Lung (tissue), 11 donors: ENCODE measurements at regions not wholly inside any gene's neighbourhood (a gene's known extent, or its start where the extent isn't known, plus 50 kb on each side); places are given as distances from the start of the nearest gene placed in this dataset.

Experiments
- ATAC-seq: fragments of 200-7000 bp; cut with Tn5 transposase; one replicate; pipeline ENCODE4 v1.9.1; 2020; ENCODE audit warnings: moderate number of reproducible peaks; ENCODE audit not compliant: insufficient read depth, low FRiP score
- DNase-seq, 3 donors: peaks; one replicate each; pipeline ENCODE4 v3.0.0-alpha.2; 2013 to 2017
- H3K27ac ChIP-seq, 2 donors: one replicate each; pipeline ENCODE4 v1.5.1; 2013; ENCODE audit warnings: mild to moderate bottlenecking in 2 of 2, moderate library complexity in 2 of 2, control low read depth in 1 of 2, inconsistent platforms in 1 of 2, low read depth in 1 of 2, low read length in 1 of 2
- H3K27me3 ChIP-seq, 3 donors: one replicate each; pipeline ENCODE4 v1.5.1; 2013; ENCODE audit warnings: low read length in 2 of 3; ENCODE audit not compliant: control insufficient read depth in 3 of 3, insufficient read depth in 3 of 3
- H3K36me3 ChIP-seq, 4 donors: one replicate each; pipeline ENCODE4 v1.5.1; 2013; ENCODE audit warnings: low read length in 4 of 4, mild to moderate bottlenecking in 1 of 4, moderate library complexity in 1 of 4; ENCODE audit not compliant: control insufficient read depth in 4 of 4, insufficient read depth in 4 of 4
- H3K4me1 ChIP-seq, 5 donors: one replicate each; pipeline ENCODE4 v1.5.1; 2013; ENCODE audit warnings: low read length in 5 of 5, mild to moderate bottlenecking in 2 of 5, moderate library complexity in 1 of 5; ENCODE audit not compliant: control insufficient read depth in 5 of 5, insufficient read depth in 5 of 5
- H3K4me3 ChIP-seq: one replicate; pipeline ENCODE4 v1.5.1; 2013; ENCODE audit warnings: mild to moderate bottlenecking, control low read depth, moderate library complexity
- H3K9ac ChIP-seq, 2 donors: one replicate each; pipeline ENCODE4 v1.5.1; 2013; ENCODE audit warnings: low read length in 2 of 2, control low read depth in 1 of 2; ENCODE audit not compliant: insufficient read depth in 1 of 2
- H3K9me3 ChIP-seq, 4 donors: one replicate each; pipeline ENCODE4 v1.5.1; 2013; ENCODE audit warnings: low read length in 3 of 4, mild to moderate bottlenecking in 1 of 4, moderate library complexity in 1 of 4; ENCODE audit not compliant: control insufficient read depth in 4 of 4, insufficient read depth in 3 of 4
- WGBS, 2 donors: extraction: QIAGEN DNeasy Blood & Tissue Kit; methylation state at CpG; one replicate each; pipeline ENCODE4 v1.1.7; 2013; 5-methylcytosine and 5-hydroxymethylcytosine counted together
- TF ChIP-seq, protein P1 (sequence below): IDR thresholded peaks from 2 replicates; pipeline ENCODE4 v1.5.1; 2012; ENCODE audit warnings: mild to moderate bottlenecking; ENCODE audit errors: control extremely low read depth, extremely low read depth
- donor health status: control.
- donor health status: control.
- donor health status: Bipolar disorder and iron deficiency.
- donor health status: healthy.
- donor health status: DM: yes; HTN: yes; CAD: no.

DNA sequence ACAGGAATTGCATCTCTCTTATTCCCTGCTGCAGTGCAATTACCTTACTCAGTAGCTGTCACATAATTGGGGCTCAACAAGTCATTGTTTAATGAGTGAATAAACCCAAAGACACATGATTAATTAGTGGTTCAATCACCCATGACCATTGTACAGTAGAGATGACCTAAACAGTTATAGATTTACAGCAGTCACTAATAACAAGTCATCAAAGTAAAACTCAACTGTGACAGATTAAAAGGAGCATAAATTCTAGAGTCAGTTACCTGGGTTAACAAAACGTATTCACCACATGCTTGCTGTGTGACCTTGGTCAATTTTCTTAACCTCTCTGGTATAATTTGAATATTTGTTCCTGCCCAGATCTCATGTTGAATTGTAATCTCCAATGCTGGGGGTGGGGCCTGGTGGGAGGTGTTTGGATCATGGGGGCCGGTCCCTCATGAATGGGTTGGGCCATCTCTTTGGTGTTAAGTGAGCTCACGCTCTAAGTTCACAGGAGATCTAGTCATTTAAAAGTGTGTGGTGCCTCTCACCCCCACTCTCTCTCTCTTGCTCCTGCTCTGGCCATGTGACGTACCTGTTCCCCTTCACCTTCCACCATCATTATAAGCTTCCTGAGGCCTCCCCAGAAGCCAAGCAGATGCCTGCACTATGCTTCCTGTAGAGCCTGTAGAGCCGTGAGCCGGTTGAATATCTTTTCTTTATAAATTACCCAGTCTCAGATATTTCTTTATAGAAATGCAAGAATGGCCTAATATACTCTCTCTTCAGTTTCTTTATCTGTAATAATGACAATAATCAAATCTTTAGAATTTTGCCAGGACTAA lies 141.9 kb upstream of the PLEKHG7 start:
- TF ChIP-seq, protein P1, sequence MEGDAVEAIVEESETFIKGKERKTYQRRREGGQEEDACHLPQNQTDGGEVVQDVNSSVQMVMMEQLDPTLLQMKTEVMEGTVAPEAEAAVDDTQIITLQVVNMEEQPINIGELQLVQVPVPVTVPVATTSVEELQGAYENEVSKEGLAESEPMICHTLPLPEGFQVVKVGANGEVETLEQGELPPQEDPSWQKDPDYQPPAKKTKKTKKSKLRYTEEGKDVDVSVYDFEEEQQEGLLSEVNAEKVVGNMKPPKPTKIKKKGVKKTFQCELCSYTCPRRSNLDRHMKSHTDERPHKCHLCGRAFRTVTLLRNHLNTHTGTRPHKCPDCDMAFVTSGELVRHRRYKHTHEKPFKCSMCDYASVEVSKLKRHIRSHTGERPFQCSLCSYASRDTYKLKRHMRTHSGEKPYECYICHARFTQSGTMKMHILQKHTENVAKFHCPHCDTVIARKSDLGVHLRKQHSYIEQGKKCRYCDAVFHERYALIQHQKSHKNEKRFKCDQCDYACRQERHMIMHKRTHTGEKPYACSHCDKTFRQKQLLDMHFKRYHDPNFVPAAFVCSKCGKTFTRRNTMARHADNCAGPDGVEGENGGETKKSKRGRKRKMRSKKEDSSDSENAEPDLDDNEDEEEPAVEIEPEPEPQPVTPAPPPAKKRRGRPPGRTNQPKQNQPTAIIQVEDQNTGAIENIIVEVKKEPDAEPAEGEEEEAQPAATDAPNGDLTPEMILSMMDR = no peak
- ATAC-seq (no peak), DNase-seq (peak in 1 of 3 donors; percentile 18)
- WGBS, 2 donors = 84 to 89% methylated on average over 6 of the region's 6 CpGs
- H3K36me3 ChIP-seq = no peaks in the 10 kb centered on the region
- no peaks in the 10 kb centered on the region for H3K27me3 ChIP-seq
- peaks cover 3 to 23% (median 18%) of the 10 kb centered on the region in 5 donors for H3K4me1 ChIP-seq
- H3K9me3 ChIP-seq = peaks cover 0 to 1% (median 0%) of the 10 kb centered on the region in 4 donors
- H3K9ac ChIP-seq = no peak overlapping the region
- H3K27ac ChIP-seq = peak overlapping the region in 1 of 2 donors; percentile 67
- H3K4me3 ChIP-seq = no peak overlapping the region

DNA sequence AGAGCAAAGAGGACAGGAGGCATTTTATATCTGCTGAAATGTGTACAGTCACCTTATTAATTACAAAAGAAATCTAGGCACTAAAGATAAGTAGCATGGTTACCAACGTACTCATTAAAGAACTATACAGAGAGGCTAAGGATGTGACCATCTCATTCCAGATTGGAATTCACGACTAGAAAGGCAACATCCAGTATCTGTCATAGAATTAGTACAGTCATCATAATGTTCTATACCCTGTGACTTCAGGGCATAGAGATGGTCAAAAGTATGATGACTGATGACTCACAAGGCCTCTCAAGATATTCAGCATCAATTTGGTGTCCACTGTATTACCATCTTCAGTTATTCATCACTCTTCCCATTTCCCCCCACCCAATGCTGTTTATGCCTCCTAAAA lies 144.0 kb upstream of the PLEKHG7 start:
- WGBS, 2 donors = 77 to 87% methylated on average over 2 of the region's 2 CpGs
- Histone ChIP-seq H3K27ac (peak overlapping the region in 1 of 2 donors; percentile 70), H3K9me3 (peaks cover 0 to 1% (median 0%) of the 10 kb centered on the region in 4 donors), H3K36me3 (no peaks in the 10 kb centered on the region), H3K27me3 (no peaks in the 10 kb centered on the region), H3K4me3 (no peak overlapping the region), H3K9ac (no peak overlapping the region), H3K4me1 (peaks cover 3 to 29% (median 17%) of the 10 kb centered on the region in 5 donors)
- ATAC-seq = no peak
- TF ChIP-seq, protein P1 = no peak
- no peak for DNase-seq

DNA sequence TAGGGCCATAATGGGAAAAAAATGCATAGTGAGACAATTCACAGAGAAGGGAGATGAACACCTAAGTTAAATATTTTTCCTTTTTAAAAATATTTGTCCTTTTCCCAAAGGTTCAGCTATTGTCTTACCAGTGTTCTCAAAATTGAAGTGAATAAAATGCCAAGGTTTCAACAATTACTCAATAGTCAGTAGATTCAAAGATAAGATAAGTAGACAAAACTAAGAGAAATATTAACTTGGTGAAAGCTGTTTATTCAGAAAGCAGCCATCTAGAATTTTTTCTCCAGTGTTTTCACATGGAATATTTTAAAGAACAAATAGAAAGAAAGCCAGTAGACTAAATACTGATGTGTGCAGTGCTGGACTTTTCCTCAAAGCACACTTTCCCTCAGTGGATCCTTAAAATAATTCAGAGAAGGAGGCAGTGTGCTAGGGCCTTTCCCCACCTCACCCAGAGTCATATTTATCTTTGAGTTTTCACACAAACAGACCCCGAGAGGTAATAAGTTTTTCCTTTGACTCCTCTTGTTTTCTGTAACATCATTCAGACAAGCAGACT lies 144.5 kb upstream of the PLEKHG7 start:
- H3K9ac ChIP-seq = no peak overlapping the region
- 65 to 92% methylated on average over 1 of the region's 1 CpG for WGBS, 2 donors
- TF ChIP-seq, protein P1 = no peak
- ATAC-seq (no peak), DNase-seq (no peak)
- no peaks in the 10 kb centered on the region for H3K36me3 ChIP-seq
- no peaks in the 10 kb centered on the region for H3K27me3 ChIP-seq
- H3K27ac ChIP-seq = peak overlapping the region in 1 of 2 donors; percentile 41
- peaks cover 6 to 34% (median 17%) of the 10 kb centered on the region in 5 donors for H3K4me1 ChIP-seq
- no peak overlapping the region for H3K4me3 ChIP-seq
- H3K9me3 ChIP-seq = peaks cover 0 to 1% (median 0%) of the 10 kb centered on the region in 4 donors
